Right cardiac atrium (tissue), 5 donors: ENCODE measurements at regions not wholly inside any gene's neighbourhood (a gene's known extent, or its start where the extent isn't known, plus 50 kb on each side); places are given as distances from the start of the nearest gene placed in this dataset.
"Not testable (repeated sequence)": the region's sequence is repeated elsewhere in the genome, so short reads cannot be mapped to it uniquely, and the experiment has no call there.

Source experiments
- ATAC-seq, 2 donors: fragments of 200-7000 bp; cut with Tn5 transposase; one replicate each; pipeline versions ENCODE4 v1.8.0 to v1.9.1; 2020; ENCODE audit warnings: moderate library complexity in 2 of 2, mild to moderate bottlenecking in 1 of 2
- DNase-seq, 3 donors: peaks; one replicate each; pipeline ENCODE4 v3.0.0-alpha.2; 2020
- H3K27ac ChIP-seq: one replicate; pipeline ENCODE4 v1.5.1; 2013; ENCODE audit warnings: mild to moderate bottlenecking, low read length, control low read depth, moderate library complexity
- H3K27me3 ChIP-seq: one replicate; pipeline ENCODE4 v1.6.1; 2013; ENCODE audit not compliant: control insufficient read depth, insufficient read depth
- H3K4me1 ChIP-seq: one replicate; pipeline ENCODE4 v1.6.1; 2013; ENCODE audit warnings: low read length; ENCODE audit not compliant: control insufficient read depth, insufficient read depth
- H3K4me3 ChIP-seq: one replicate; pipeline ENCODE4 v1.5.1; 2013; ENCODE audit warnings: low read length, control low read depth
- H3K9me3 ChIP-seq: one replicate; pipeline ENCODE4 v1.6.1; 2013; ENCODE audit warnings: low read length; ENCODE audit not compliant: control insufficient read depth
- WGBS: extraction: QIAGEN DNeasy Blood & Tissue Kit; methylation state at CpG from one replicate; pipeline ENCODE4 v1.1.7; 2013; 5-methylcytosine and 5-hydroxymethylcytosine counted together
- intact Hi-C, 4 donors: fragments of 100-400 bp; cut with DNase I; formaldehyde crosslinking; loops; one replicate each; pipeline versions ENCODE4 v1.11.0 to v1.14.0; 2022 to 2023
- donor health status: healthy with polysubstance abuse.
- donor health status: DM: no; HTN: yes; CAD: no.
- donor health status: DM: no; HTN: no; CAD: no.
- donor health status: DM: no; HTN: yes; CAD: no; lungs with severe emphysema.
- donor health status: DM: yes; HTN: yes; CAD: no.

DNA sequence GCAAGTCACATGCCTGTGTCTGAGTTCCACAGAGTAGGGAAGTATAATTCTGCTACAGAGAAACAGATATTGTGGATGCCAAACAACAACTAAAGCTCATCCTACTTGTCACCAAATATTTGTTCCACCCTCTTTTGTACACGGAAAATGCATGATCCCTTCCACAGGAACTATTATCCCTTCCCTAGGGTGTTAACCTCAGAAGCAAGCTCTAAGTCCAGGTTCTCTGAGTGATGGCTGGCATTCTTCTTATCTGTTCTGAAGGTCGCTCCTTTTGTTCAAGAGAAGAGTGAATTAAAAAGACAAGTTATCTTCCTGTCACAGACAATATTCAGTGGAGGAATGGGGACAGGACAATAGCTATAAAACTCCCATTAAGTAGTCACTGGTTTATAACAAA, 460.1 kb upstream of the GCFC2 start:
- ATAC-seq, result no peak
- Histone ChIP-seq H3K4me3 (no peak overlapping the region), H3K27ac (no peak overlapping the region), H3K9me3 (no peaks in the 10 kb centered on the region), H3K27me3 (no peaks in the 10 kb centered on the region), H3K4me1 (no peaks in the 10 kb centered on the region)
- intact Hi-C loops, result no loop called here
- no peak for DNase-seq
- 51% methylated on average over 2 of the region's 2 CpGs for WGBS

DNA sequence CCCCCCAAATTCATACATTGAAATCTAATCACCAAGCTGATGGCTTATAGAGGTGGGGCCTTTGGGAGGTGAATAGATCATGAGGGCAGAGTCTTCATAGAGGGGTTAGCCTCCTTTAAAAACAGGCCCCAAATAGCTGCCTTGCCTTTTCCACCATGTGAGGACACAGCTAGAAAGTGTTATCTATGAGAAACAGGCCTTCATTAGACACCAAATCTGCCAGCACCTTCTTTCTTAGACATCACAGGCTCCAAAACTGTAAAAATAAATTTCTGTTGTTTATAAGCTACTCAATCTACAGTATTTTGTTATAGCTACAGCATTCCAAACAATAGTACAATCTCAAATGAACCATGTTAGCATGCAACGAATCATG, 459.3 kb upstream of the GCFC2 start:
- H3K4me3 ChIP-seq, result no peak overlapping the region
- H3K4me1 ChIP-seq, result no peaks in the 10 kb centered on the region
- no peak for ATAC-seq
- intact Hi-C loops, result no loop called here
- no peaks in the 10 kb centered on the region for H3K9me3 ChIP-seq
- 72% methylated on average over 1 of the region's 1 CpG for WGBS
- H3K27me3 ChIP-seq, result no peaks in the 10 kb centered on the region
- H3K27ac ChIP-seq, result no peak overlapping the region
- DNase-seq, result no peak

DNA sequence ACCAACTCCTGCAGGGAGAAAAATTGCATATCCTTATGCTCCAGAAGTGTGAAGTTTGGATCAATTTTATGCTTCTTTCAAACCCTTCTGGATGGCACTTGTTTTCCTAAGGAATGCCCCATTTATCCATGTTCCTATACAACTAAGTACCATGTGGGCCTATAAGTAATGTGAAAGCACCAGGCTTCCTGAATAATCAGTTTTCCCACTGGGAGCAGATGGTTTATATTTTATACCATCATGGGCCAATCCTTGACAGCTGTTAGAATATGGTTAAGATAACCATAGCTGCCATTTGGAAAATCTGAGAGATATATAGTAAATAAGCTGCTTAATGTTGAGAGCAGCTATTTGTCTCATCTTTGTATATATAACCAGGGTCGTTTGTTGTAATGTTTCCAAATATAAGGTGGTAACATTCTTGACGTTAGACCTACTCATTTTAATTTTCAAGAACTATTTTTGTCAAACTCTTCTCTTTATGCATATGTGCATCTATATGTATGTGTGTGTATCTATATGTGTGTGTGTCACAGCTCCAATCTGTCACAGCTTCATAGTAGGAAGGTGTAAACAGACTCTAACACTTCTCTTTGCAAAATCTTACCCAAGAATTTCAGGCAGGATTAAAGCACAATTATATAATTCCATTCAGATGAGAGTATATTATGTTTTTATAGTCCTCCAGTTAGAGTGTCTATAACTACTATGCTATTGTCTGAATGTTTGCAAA, 458.7 kb upstream of the GCFC2 start:
- H3K4me1 ChIP-seq, result no peaks in the 10 kb centered on the region
- intact Hi-C loops, result no loop called here
- DNase-seq (no peak), ATAC-seq (no peak)
- H3K27me3 ChIP-seq, result no peaks in the 10 kb centered on the region
- 61% methylated on average over 2 of the region's 2 CpGs for WGBS
- no peak overlapping the region for H3K4me3 ChIP-seq
- no peaks in the 10 kb centered on the region for H3K9me3 ChIP-seq
- H3K27ac ChIP-seq, result no peak overlapping the region

DNA sequence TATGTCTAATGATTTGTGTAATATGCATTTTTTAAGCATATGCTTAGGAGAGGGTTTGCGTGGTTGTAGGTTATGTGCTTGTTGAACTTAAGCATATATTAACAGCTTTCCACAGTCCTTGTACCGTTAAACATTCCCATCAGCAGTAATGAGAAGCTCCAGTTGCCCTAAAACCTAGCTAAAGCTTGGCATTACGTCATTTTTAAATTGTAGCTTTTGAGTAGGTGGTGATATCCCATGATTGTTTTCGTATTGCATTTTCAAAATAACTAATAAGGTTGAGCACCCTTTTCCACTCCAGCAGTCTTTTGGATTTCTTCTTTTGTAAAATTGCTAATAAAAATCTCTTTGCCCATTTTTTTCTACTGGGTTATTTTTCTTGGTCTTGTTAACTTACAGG, 453.1 kb upstream of the GCFC2 start:
- WGBS, result 74% methylated on average over 4 of the region's 4 CpGs
- DNase-seq (no peak), ATAC-seq (no peak)
- Histone ChIP-seq H3K4me3 (no peak overlapping the region), H3K9me3 (no peaks in the 10 kb centered on the region), H3K27me3 (no peaks in the 10 kb centered on the region), H3K27ac (no peak overlapping the region), H3K4me1 (no peaks in the 10 kb centered on the region)
- intact Hi-C loops, result no loop called here

DNA sequence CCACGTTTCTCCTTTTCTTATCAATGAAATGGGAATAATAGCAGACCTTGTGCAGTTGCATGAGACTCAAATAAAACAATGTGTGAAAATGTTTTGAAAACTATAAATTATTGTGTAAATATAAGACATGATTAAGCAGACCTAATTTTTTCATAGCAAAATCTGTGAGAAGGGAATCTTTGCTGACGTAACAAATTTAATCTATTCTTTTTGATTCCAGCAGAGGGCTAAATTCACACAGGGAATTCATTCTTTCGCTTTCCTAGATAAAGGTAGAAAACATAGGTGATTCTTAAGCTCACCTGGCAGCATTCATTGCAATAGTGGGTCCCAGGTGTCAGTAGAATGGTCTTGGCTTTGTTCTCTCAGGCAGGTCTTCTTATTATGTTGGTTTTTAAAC, 450.0 kb upstream of the GCFC2 start:
- H3K27ac ChIP-seq, result no peak overlapping the region
- intact Hi-C loops, result no loop called here
- ATAC-seq, result no peak
- no peaks in the 10 kb centered on the region for H3K9me3 ChIP-seq
- H3K4me3 ChIP-seq, result no peak overlapping the region
- no peaks in the 10 kb centered on the region for H3K4me1 ChIP-seq
- H3K27me3 ChIP-seq, result no peaks in the 10 kb centered on the region
- WGBS, result 80% methylated on average over 3 of the region's 3 CpGs
- no peak for DNase-seq

DNA sequence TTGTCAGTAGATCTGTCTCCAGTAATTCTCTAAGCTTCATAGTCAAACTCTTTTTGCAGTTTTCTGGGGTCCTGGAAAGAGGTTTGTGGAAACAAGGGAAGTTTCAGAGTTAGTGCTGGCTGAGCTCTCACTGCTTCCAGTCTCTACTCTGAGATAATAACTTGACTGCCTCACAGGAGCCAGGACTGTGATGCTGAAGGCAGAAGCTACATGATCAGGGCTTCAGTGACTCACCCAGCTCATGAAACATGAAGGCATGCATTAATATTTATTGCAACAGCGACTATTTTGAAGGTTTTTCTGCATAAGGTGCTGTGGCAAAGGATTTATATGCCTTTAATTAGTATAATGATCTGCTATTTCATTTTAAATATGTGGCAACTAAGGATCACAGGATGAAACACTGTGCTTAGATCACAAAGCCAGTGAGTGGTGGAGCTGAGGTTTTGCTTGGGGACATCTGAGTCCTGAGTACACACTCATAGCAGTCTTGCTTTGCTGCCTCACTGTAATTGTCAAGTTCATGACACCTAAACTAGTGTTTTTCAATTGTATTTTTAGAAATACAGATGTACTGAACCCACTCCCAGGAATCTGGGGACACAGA, 448.4 kb upstream of the GCFC2 start:
- Histone ChIP-seq H3K4me3 (no peak overlapping the region), H3K27ac (no peak overlapping the region), H3K27me3 (no peaks in the 10 kb centered on the region), H3K9me3 (no peaks in the 10 kb centered on the region), H3K4me1 (no peaks in the 10 kb centered on the region)
- WGBS, result 76% methylated on average over 1 of the region's 1 CpG
- intact Hi-C loops, result no loop called here
- ATAC-seq (no peak), DNase-seq (no peak)

DNA sequence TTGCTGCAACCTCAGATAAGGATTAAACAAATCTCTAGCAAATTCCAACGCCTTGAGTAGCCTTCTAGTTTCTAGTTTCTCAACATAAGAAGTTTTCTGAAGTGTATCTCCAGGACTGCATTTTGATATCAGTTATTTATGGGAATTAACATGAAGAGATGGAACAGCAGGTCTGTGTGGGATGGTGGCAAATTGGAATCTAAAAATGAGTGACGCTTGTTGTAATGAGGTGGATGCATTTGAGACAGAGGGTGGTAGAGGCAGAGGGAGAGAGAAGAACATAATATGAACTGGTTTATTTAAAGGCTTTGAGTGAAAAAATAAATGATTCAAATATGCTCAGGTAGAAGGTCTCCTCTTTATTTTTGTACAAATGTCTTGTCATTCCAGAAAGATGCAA, 446.8 kb upstream of the GCFC2 start:
- Histone ChIP-seq H3K4me1 (no peaks in the 10 kb centered on the region), H3K27ac (no peak overlapping the region), H3K4me3 (no peak overlapping the region), H3K9me3 (no peaks in the 10 kb centered on the region), H3K27me3 (no peaks in the 10 kb centered on the region)
- DNase-seq (no peak), ATAC-seq (no peak)
- intact Hi-C loops, result no loop called here
- WGBS, result 77% methylated on average over 2 of the region's 2 CpGs

DNA sequence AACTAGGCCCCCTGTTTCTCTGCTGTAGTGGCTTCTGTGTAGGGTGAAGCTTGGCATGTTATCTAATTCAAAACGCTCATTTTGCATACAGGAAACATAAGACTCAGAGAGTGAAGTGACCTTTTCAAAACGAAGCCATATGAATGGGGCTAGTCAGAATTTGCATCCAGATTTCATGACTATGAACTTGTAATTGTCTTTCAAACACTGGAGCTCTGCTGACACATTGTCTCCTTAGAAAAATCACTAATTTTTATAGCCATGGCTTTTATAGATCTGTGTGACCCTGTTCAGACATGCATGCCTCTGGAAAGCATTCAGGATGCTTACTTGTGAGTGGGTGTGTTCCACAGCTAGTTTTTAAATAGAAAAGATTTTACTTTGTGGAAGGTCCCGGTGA, 444.3 kb upstream of the GCFC2 start:
- H3K4me1 ChIP-seq, result no peaks in the 10 kb centered on the region
- 51% methylated on average over 3 of the region's 3 CpGs for WGBS
- DNase-seq (no peak), ATAC-seq (no peak)
- no peaks in the 10 kb centered on the region for H3K27me3 ChIP-seq
- H3K9me3 ChIP-seq, result no peaks in the 10 kb centered on the region
- H3K27ac ChIP-seq, result no peak overlapping the region
- intact Hi-C loops, result no loop called here
- H3K4me3 ChIP-seq, result no peak overlapping the region

DNA sequence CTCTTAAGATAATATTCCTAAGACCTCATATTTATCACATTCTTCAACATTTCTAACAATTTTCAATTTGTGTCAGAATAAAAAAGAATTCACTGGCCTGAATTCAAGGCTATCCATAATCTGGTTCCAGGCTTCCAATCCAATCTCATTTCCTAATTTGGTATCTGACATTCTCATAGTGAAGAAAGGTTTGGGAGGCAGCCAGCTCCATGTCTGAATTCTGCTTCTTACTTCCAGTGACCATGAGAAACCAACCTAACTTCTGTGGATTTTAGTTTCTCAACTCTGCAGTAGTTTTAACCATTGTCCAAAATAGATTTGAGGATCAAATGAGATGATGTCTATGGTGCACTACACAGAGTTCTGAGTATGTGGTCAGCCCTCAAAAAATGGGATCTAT, 439.1 kb upstream of the GCFC2 start:
- ATAC-seq (no peak), DNase-seq (no peak)
- Histone ChIP-seq H3K27me3 (no peaks in the 10 kb centered on the region), H3K4me1 (no peaks in the 10 kb centered on the region), H3K9me3 (no peaks in the 10 kb centered on the region), H3K4me3 (no peak overlapping the region), H3K27ac (no peak overlapping the region)
- intact Hi-C loops, result no loop called here

DNA sequence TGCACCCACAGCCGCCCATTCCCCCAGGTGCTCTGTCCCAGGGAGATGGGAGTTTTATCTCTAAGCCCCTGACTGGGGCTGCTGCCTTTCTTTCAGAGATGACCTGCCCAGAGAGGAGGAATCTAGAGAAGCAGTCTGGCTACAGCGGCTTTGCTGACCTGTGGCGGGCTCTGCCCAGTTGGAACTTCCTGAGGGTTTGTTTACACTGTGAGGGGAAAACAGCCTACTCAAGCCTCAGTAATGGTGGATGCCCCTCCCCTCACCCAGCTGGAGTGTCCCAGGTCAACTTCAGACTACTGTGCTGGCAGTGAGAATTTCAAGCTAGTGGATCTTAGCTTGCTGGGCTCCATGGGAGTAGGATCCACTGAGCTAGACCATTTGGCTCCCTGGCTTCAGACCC, 428.6 kb upstream of the GCFC2 start:
- H3K27ac ChIP-seq, H3K4me1 ChIP-seq, H3K27me3 ChIP-seq, DNase-seq, H3K4me3 ChIP-seq, intact Hi-C loops, H3K9me3 ChIP-seq, ATAC-seq: not testable (repeated sequence)
- WGBS, result 63% methylated on average over 3 of the region's 3 CpGs

DNA sequence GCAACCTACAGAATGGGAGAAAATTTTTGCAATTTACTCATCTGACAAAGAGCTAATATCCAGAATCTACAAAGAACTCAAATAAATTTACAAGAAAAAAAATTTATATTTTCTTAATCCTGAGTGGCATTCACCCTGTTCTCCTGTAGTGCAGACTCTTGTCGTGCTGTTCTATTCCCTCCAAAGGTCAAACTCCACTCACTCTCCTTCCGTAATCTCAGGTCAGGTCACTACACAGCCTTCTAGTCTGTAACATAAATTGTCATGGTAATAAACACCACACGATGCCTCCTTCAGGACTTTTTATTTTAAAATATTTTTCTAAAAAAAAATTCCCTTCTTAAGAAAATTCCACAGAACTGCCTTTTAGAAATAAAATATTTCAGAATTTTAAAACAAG, 417.9 kb upstream of the GCFC2 start:
- Histone ChIP-seq H3K27ac (no peak overlapping the region), H3K4me3 (no peak overlapping the region), H3K27me3 (no peaks in the 10 kb centered on the region), H3K9me3 (no peaks in the 10 kb centered on the region), H3K4me1 (no peaks in the 10 kb centered on the region)
- intact Hi-C loops, result no loop called here
- ATAC-seq (no peak), DNase-seq (no peak)
- 57% methylated on average over 3 of the region's 3 CpGs for WGBS

DNA sequence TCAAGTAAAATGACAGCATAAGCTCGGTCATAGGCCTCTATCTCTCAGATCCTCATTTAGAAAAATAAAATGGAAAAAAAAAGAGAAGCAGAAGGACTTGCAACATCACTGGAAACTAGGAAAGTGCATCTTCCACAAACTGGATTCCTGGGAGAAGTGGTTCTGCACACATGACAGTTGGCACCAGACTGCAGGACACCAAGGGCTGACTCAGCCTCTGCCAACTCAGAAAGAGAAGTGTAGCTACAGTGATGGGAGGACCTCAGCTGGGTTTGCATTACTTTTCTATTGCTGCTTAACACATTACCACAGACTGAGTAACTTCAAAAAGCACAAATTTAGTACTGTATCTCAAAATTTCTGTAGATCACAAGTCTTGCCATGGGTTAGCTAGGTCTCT, 409.5 kb upstream of the GCFC2 start:
- DNase-seq (no peak), ATAC-seq (no peak)
- 68% methylated on average over 1 of the region's 1 CpG for WGBS
- no peak overlapping the region for H3K27ac ChIP-seq
- intact Hi-C loops, result no loop called here
- H3K4me3 ChIP-seq, result no peak overlapping the region
- no peaks in the 10 kb centered on the region for H3K9me3 ChIP-seq
- H3K4me1 ChIP-seq, result no peaks in the 10 kb centered on the region
- H3K27me3 ChIP-seq, result no peaks in the 10 kb centered on the region
